ENCODE measurements at regions not wholly inside any gene's neighbourhood (a gene's known extent, or its start where the extent isn't known, plus 50 kb on each side); places are given as distances from the start of the nearest gene placed in this dataset.
A peak's percentile ranks its signal among the peaks of the same experiment; 100 is the strongest.
"Not testable (repeated sequence)": the region's sequence is repeated elsewhere in the genome, so short reads cannot be mapped to it uniquely, and the experiment has no call there.

- DNase-seq (ENCODE audit: low spot score): no peak
These were observed 80.2 kb downstream of the SH2D1A start for GRCh38 chrX:124426288-124427169.

DNA sequence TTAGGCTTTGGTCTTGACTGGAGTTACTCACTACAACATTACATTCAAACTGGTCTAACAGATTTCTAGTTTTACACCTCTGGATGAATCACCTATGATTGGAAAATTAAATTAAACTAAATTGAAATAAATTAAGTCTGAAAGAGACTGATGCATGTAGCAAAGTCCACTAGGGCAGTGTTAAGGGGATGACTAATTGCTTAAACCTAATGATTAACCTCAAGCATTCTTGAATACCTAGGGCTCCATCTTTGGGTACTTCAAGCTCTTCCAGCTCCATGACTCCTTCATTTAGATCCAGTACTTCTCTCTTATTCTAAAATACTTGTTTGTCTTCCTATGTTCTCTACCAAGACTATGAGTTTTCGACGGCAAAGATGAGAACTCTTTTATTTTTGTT lies 86.8 kb downstream of the SH2D1A start:
- no peak for DNase-seq (ENCODE audit: low spot score)

DNA sequence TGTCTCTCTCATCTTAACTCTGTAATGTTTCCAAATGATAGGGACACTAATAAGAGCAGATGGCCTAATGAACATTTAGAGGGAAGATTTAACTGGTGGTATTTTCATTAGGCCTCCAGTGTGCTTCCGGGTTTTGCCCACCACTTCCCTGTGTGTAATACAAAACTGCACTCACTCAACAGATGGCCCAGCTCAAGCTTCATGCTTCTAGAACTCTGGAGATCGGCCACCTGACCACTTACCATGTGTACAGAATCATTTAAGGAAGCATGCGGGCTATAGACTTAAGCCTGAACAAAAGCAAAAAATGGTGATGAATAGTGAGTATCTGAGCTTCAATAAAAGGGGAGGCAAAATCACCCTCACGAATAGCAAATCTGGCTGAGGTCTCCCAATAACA lies 89.3 kb downstream of the SH2D1A start:
- DNase-seq (ENCODE audit: low spot score): no peak

DNA sequence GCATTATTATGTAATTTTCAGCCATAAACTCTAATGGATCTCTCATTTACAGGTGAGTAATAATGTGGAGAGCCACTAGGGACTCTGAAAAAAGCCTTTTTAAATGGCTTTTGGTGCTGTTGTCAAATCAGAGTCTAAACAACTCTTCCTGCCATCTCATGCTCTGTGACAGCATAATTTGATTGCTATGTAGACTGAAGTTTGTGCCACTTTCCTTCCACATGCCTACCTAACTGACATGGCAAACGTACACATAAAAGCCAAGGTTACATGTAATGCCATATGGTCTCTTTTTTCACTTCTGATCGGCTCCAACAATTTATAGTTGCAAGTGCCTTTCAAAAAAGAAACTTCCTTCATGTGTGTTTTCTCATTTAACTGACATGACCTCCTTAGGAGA lies 94.3 kb downstream of the SH2D1A start:
- no peak for DNase-seq (ENCODE audit: low spot score)

GRCh38 chrX:124441971-124442590 lies 95.7 kb downstream of the SH2D1A start:
- DNase-seq (ENCODE audit: low spot score): no peak

DNA sequence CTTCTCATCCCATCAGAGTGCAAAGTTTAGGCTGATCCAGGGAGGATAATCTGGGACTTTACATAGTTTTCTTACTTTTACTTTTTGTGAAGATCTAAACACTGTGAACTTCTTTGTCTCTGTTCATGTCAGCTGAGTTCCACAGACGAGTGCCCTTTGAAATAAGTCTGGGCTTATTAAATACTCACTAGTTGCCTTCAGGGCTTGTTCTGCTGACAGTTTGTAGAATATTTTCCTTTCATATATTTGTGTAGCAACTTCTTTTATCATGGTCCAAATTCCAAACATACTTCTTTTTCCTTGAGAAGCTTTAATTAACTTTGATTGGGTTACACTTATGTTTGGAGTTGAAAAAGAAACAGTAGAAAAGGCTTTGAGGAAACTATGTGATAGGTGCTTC lies 109.6 kb downstream of the SH2D1A start:
- DNase-seq (ENCODE audit: low spot score): no peak

DNA sequence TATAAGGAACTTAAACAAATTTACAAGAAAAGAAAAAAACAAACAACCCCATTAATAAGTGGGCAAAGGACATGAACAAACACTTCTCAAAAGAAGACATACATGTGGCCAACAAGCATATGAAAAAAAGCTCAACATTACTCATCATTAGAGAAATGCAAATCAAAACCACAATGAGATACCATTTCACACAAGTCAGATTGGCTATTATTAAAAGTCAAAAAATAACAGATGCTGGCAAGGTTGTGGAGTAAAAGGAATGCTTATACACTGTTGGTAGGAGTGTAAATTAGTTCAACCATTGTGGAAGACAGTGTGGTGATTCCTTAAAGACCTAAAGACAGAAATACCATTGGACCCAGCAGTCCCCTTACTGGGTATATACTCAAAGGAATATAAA lies 113.5 kb downstream of the SH2D1A start:
- DNase-seq (ENCODE audit: low spot score): not testable (repeated sequence)

DNA sequence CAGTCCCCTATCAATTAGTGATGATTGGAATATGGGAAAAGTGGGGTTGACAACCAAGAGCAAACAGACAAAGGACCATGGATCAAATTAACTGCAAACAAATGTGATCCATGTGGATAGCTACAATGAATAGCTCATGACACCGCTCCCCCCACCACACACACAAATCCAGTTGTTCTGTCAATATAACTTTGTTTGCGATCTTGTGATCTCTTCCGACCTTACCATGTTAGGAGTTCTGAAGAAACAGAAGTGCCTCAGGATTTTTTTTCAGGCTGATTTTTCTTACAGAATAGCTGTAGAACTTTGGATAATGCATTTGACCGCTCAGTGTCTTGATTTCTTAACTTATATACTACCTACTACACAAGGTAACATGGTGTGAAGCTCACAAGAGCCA lies 116.6 kb downstream of the SH2D1A start:
- DNase-seq (ENCODE audit: low spot score): no peak

DNA sequence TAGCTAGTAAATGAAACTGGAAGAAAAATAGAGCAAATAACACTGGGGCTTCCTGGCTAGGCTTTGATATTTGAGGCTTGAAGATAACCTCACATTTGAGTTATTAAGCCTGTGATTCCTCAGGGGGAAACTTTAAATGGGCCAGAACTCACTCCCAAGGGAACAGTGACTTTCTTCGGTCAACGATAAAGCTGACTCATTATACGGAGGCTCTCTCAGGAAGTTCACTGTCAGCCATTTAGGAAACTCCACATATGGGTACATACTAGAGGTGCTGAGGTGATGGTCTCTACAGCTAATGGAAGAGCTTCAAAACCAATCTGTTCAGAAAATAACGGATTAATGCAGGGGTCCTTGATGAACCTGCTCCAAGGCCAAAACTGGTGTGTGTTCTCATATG lies 120.8 kb downstream of the SH2D1A start:
- DNase-seq (ENCODE audit: low spot score): no peak

- DNase-seq (ENCODE audit: low spot score): no peak
These were observed 129.0 kb downstream of the SH2D1A start for GRCh38 chrX:124475358-124475757.

DNA sequence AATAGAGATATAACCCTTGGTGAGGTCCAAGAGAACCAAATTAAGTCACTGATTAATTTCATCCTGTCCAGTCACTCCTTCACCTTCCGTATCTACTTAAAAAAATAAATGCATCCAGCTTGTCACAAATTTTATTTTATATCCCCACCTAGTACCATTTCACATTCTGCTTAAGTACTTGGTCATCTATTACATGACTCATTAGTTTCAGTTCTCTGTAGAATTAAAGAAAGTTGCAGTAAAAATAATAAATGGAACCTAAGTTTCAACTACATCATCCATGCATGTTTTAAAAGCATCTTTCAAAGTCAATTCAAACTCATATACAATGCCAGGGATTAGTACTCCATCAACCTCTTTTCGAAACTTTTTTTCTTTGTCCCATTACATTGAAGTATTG lies 130.2 kb downstream of the SH2D1A start:
- no peak for DNase-seq (ENCODE audit: low spot score)

GRCh38 chrX:124478046-124478445 lies 131.7 kb downstream of the SH2D1A start:
- DNase-seq (ENCODE audit: low spot score): no peak

DNA sequence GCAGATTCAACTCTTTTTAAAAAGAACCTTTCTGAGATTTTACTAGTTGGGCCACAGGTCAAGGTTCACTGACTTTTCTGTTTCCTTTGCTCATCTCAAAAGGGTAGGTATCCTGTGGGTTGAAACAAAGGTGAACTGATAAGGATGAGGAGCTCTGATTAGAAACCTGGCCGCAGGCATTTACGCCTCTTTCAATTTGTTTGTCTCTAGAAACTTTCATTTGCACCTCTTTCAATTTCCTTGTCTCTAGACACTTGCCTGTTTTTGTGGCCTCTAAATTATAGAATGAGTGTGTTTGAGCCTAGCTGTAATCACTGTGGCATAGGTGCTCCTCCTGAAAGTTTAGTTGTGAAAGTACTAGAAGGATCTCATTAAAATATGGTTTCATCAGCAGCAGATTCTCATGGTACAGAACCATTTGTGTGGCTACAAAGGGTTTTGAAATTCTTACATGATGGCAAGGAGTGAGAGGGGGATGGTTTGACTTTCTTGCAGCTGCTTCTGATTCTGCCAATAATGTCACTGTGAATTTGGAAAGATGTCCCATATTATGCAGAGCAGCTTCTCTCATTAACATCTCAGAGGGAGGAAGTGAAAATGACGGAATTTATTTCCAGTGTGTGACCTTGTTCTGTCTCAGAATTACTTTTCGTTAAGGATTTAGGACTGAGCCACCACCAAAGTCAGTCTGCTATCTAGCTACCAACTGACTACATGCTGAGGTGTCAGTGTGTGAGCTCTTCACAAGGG lies 142.2 kb downstream of the SH2D1A start:
- no peak for DNase-seq (ENCODE audit: low spot score)

GRCh38 chrX:124493984-124494383 lies 147.6 kb downstream of the SH2D1A start:
- no peak for DNase-seq (ENCODE audit: low spot score)

DNA sequence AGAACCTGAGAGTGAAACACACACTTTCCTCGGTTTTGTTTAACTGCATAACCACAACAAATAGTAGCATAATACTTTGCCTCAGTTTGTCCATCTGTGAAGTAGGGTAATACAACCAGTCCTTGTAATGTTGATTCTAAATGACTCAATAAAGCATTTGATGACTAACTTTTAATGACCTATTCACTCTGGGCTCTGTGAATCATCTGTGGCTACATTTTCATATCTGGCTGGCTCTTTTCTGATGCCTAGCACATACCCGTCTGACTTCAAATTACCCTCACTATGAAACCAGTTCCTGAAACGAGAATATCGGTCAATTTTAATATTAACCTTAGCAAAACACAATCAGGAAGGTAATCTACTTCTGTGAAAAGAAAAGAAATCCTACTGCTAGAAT lies 151.0 kb downstream of the SH2D1A start:
- no peak for DNase-seq (ENCODE audit: low spot score)

DNA sequence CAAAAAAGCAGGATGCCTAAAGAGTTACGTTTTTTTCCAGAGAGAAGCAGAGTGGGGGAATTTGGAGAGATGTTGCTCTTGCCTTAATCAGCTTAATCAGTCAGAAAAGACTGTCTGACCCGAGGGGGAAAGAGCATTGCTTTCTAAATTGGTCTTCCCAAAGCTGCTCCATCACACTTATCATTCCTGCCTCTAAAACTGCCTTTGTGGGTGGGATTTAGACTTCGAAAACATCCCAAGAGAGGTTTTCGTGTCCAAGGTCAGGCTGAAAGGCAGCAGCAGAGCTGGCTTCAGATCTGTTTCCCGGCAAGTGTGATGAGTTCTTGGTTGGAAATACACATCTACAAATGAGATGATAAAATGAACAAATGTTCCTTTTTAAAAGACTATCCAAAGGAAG lies 155.2 kb downstream of the SH2D1A start:
- no peak for DNase-seq (ENCODE audit: low spot score)

- DNase-seq (ENCODE audit: low spot score): no peak
These were observed 155.8 kb downstream of the SH2D1A start for GRCh38 chrX:124502166-124502565.

DNA sequence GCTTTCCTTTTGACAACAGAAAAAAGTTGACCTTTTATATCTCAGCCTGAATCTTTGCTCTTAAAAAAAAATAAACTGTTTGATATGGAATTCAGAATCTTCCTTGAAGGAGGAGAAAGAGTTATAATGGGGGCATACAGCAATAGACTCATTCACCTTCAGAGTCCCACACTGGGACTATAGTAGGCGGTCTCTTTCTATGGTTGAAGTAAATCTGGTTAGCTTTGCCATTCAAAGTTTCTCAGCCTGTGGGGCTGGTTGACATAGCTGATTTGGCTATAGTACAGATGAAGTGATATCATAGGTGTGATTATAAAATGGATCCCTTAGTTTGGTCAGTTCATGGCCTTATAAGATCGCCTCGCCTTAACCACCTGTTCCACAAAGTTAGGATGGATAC lies 156.2 kb downstream of the SH2D1A start:
- no peak for DNase-seq (ENCODE audit: low spot score)

GRCh38 chrX:124504111-124504983 lies 158.0 kb downstream of the SH2D1A start:
- DNase-seq (ENCODE audit: low spot score): peak; percentile 5

GRCh38 chrX:124506066-124506465 lies 159.7 kb downstream of the SH2D1A start:
- DNase-seq (ENCODE audit: low spot score): no peak

DNA sequence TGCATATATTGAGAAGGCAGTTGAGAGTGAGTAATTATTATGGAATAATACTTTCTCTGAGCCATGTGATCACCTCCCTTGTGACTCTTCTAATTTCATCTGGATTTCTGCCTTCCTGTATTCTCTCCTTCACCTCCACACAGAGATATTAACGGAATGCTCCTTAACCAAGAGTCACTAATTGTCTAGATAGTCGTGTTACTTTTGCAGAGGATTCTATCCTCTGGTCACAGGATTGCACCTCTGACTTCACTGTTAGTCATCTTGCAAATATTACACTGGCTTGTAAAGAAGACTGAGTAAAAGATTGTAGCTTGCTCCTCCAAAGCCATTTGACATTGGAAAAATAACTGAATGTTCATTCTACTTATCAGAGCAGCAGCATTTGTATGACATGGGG lies 160.9 kb downstream of the SH2D1A start:
- peak; percentile 17 for DNase-seq (ENCODE audit: low spot score)

- DNase-seq (ENCODE audit: low spot score): peak; percentile 22
These were observed 172.5 kb downstream of the SH2D1A start for GRCh38 chrX:124518885-124519284.
